CD4-positive, alpha-beta T cell treated with Interleukin-10 for 1 hour (primary cell): ENCODE measurements at regions not wholly inside any gene's neighbourhood (a gene's known extent, or its start where the extent isn't known, plus 50 kb on each side); places are given as distances from the start of the nearest gene placed in this dataset.
"Not testable (repeated sequence)": the region's sequence is repeated elsewhere in the genome, so short reads cannot be mapped to it uniquely, and the experiment has no call there.

Experiments used
- DNase-seq: peaks from one replicate; pipeline ENCODE4 v3.0.0-alpha.2; 2020

DNA sequence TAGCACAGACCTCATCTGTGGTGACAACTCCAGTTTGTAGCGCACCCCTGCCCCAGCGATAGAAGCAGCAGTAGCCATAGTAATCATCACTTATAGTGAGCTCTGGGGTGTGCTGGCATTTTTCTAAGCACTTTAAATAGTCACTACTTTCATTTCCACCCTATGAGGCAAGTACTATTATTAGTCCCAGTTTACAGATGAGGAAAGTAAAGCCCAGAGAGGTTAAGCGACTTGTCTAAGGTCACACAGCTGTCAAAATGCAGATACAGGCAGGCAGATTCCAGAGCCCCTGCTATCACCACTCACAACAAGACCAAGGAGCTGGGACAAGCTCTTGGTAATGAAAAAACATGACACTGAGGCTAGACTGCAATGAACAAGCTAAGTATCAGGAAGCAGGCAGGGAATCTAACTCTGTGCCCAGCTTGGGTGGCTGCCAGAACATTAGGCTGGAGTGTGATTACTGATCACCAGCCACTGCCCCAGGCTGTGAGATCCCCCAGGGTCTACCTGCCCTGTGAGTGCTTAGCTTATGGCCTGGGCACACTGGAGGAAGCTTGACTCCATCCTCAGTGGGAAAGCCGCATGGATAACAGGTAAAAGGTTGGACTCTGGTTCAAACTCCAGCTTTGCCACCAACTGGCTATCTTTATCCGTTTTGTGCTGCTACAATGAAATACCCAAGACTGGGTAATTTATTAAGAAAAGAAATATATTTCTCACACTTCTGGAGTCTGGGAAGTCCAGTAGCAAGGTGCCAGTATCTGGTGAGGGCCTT, 561.1 kb downstream of the MN1 start:
- DNase-seq: no peak

DNA sequence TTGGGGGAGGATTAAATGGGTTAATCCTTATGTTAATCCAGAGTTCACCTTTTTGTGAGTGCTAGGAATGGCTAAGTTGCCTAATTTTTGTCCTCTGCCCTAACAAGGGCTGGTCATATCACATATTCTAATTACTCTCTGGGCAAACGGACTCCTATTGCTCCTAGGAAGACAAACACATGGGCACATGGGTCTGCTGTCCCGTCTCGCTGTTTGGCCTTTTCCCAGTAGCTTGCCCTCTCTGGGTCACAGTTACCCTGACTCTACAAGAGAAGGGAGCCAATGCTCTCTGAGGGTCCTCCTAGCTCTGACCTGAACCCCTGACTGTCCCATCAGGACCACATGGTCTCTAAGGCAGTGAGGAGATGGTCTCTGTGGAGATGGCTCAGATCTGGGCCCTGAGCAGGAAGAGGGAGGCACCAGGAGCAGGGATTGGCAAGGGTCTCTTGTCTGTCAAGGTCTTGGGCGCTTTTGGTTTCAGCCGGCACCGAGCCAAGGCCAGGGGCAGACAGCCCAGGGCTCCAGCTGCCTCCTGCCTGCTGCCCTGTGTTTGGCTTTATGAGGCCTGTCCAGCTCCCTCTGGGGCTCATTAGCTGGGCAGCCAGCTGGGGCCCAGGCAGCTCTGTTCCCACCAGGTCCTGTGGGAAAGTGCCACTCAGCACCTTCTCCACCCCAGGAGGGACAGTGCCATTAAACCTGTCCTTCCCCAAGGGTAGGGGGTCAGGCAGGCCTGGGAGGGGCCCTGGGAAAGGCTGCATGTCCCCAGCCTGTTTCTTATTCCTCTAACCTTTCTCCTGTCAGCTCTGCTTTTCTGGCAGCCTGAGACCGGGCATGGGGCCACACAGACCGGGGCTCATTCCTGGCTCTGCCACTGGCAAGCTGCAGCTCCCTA, 559.9 kb downstream of the MN1 start:
- no peak for DNase-seq

GRCh38 chr22:27242474-27242873, 559.1 kb downstream of the MN1 start:
- no peak for DNase-seq

GRCh38 chr22:27242917-27243589, 558.5 kb downstream of the MN1 start:
- DNase-seq: no peak

DNA sequence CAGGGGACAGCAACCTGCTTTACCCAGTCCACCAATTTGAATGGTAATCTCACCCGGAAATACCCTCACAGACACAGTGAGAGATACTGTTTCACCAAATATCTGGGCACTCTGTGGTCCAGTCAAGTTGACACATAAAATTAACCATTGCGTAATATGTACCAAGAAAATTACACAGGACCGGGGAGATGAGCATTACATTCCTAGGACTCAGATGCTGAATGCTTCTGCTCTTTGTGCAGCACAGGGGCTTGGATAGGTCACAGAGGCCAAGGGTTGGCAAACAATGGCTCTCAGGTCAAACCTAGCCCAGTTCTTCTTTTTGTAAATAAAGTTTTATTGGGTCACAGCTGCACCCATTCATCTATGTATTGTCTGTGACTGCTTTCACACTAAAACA, 557.2 kb downstream of the MN1 start:
- DNase-seq: no peak

GRCh38 chr22:27245056-27245455, 556.5 kb downstream of the MN1 start:
- no peak for DNase-seq

GRCh38 chr22:27246558-27246957, 555.0 kb downstream of the MN1 start:
- no peak for DNase-seq

- no peak for DNase-seq
These were observed 553.7 kb downstream of the MN1 start for GRCh38 chr22:27247701-27248434.

- DNase-seq: no peak
These were observed 551.1 kb downstream of the MN1 start for GRCh38 chr22:27250418-27250817.

DNA sequence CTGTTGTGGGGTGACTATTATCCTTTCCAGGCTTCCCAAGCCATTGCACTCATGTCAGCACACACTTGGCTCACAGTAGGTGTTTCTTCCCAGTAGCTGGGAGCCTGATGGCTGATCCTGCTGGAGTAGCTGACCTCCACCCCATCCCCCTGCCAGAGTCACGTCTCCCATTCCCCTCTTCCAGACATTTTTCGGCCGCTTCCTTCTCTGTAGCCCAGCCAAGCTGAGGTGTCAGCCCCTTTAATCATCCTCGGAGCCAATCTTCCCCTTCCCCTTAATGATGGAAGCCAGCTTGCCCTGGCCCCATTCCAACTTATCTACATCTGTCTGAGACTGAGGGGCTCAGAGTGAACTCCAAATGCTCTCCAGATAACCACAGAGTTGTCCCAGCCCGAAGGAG, 550.7 kb downstream of the MN1 start:
- DNase-seq: no peak

DNA sequence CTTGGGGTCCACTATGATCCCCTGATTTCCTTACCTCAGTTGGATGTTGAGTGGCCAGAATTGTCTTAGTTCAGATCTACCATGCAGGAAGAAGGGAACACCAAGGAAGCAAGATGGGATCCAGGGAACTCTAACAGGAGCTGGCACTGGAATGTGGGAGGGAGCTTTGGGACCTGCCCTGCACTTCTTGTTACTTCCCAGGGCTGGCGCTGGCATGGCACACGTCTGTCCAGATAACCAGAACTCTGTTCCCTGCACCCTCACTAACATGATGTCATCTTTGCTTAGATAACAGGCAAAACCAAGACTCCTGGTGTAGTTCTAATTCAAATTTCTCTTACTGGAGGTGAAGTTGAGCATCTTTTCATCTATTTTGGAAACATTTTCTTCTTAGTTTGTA, 550.0 kb downstream of the MN1 start:
- no peak for DNase-seq

GRCh38 chr22:27252282-27253049, 549.1 kb downstream of the MN1 start:
- DNase-seq: no peak

- no peak for DNase-seq
These were observed 548.3 kb downstream of the MN1 start for GRCh38 chr22:27253108-27253902.

GRCh38 chr22:27254063-27254462, 547.5 kb downstream of the MN1 start:
- not testable (repeated sequence) for DNase-seq

- DNase-seq: no peak
These were observed 546.0 kb downstream of the MN1 start for GRCh38 chr22:27255580-27255979.

DNA sequence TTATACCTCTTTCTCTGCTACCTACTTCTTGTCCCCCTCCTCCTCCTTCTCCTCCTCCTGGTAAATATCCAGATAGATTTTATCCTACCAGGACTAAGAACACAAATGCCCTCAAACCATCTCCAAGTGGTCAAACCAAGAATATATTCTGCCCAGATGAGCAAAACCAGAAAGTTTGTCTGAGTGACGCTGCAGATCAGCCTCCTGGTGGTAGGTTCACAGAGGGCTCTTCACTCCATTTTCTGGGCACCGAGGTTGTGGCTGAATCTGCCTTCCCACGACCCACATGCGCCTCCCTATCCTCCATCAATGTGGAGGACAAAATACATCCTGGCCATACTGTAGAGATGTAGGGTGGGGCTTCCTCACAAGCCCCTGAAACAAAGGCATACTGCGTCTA, 543.6 kb downstream of the MN1 start:
- no peak for DNase-seq

GRCh38 chr22:27258616-27259172, 542.9 kb downstream of the MN1 start:
- DNase-seq: no peak

DNA sequence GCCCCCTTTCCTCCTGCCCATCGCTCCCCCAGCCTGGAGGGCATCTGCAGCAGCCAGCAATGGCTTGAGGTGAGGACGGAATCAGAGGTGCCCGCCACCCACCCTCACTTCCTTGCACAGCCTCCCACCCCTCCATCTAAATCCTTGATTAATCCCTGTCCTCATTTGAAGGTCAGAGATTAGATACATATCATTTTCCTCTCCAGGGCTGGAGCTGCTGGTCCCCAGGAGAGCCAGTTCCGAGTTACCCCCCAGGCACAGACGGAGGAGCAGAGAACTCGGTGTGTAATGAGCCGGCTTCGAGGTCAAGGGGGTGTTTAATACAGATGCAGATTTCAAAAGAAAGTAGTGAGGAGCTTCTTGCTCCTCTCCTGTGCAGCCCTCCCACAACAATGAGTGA, 542.1 kb downstream of the MN1 start:
- no peak for DNase-seq

DNA sequence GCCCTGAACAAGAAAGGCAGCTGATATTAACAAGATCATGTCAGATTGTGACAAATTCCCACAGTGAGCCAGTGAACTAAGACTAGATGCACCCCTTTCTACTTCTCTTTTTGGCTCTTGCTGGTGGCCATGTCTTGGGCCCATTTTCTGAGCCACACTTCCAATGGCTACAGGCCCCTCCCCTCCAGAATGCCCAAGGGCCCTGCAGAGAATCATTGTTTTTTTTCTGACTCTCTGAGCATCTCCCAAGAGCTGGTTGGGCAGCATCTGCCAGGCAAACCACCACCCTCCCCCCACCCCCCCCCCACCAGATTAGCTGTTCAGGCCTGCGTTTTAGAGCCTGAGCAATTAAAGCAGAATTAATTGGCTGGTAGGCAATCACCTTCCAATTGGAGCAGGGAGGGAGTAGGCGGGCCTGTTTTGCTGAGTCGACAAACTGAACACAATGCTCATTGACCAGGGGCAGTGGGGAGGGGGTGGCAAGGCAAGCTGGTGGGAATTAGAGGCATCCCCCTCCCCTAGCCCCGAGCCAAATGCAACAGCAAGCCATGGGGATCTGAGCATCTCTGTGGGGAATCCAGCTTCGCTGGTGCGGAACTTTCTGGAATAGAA, 541.4 kb downstream of the MN1 start:
- no peak for DNase-seq

GRCh38 chr22:27262361-27262760, 539.2 kb downstream of the MN1 start:
- no peak for DNase-seq
